MCF 10A (cell line): ENCODE measurements at regions not wholly inside any gene's neighbourhood (a gene's known extent, or its start where the extent isn't known, plus 50 kb on each side); places are given as distances from the start of the nearest gene placed in this dataset.
"Not testable (repeated sequence)": the region's sequence is repeated elsewhere in the genome, so short reads cannot be mapped to it uniquely, and the experiment has no call there.

Experiments
- BruUV-seq: library from RNA; stranded (reverse); fragments of 400-500 nt; replicated peaks from 2 replicates; lab custom pipeline; 2021; lab: Mats Ljungman, UMichigan
- CTCF ChIA-PET: fragments of 300-600 bp; sonication (Branson Sonifier 250); formaldehyde crosslinking; extraction: SDS; loops from one replicate; lab custom pipeline; 2021; ENCODE audit warnings: antibody characterized with exemption, inconsistent platforms; lab: Yijun Ruan, JAX
- POLR2A ChIA-PET: fragments of 300-600, 350-650 bp; sonication (Branson Sonifier 250); formaldehyde crosslinking; extraction: SDS; loops from one replicate; lab custom pipeline; 2020; ENCODE audit warnings: antibody characterized with exemption, inconsistent platforms; lab: Yijun Ruan, JAX
- DNase-seq: peaks from one replicate; pipeline ENCODE4 v3.0.0-alpha.2; 2018; ENCODE audit not compliant: unreplicated experiment
- H3K27ac Mint-ChIP-seq: one replicate; pipeline ENCODE4 v1.8.0; 2022; ENCODE audit warnings: mild to moderate bottlenecking, low read depth, mixed read lengths; ENCODE audit not compliant: unreplicated experiment
- H3K27me3 Mint-ChIP-seq: one replicate; pipeline ENCODE4 v1.8.0; 2022; ENCODE audit warnings: mixed read lengths; ENCODE audit not compliant: insufficient read depth, unreplicated experiment
- H3K36me3 Mint-ChIP-seq: one replicate; pipeline ENCODE4 v1.8.0; 2022; ENCODE audit warnings: mild to moderate bottlenecking, moderate library complexity, mixed read lengths; ENCODE audit not compliant: insufficient read depth, unreplicated experiment
- H3K4me1 Mint-ChIP-seq: one replicate; pipeline ENCODE4 v1.8.0; 2022; ENCODE audit warnings: mixed read lengths; ENCODE audit not compliant: insufficient read depth, unreplicated experiment
- H3K4me3 Mint-ChIP-seq: one replicate; pipeline ENCODE4 v1.8.0; 2022; ENCODE audit warnings: mild to moderate bottlenecking, moderate library complexity, mixed read lengths; ENCODE audit not compliant: unreplicated experiment
- H3K9me3 Mint-ChIP-seq: one replicate; pipeline ENCODE4 v1.8.0; 2022; ENCODE audit warnings: mixed read lengths; ENCODE audit not compliant: unreplicated experiment
- CTCF ChIP-seq: fragments of 200-600 bp; IDR thresholded peaks from one replicate; pipeline ENCODE4 v1.8.0; 2022; ENCODE audit warnings: antibody characterized with exemption, mild to moderate bottlenecking; ENCODE audit not compliant: unreplicated experiment
- intact Hi-C: fragments of 100-400 bp; cut with micrococcal nuclease; formaldehyde crosslinking; loops from 2 replicates; pipeline ENCODE4 v1.14.1; 2022

- no peak for TF ChIP-seq CTCF
- no peaks in the 10 kb centered on the region for H3K9me3 Mint-ChIP-seq
Observed at GRCh38 chr12:42030588-42030987, 114.1 kb downstream of the GXYLT1 start.

GRCh38 chr12:42027546-42027945, 117.1 kb downstream of the GXYLT1 start:
- no peaks in the 10 kb centered on the region for H3K36me3 Mint-ChIP-seq
- BruUV-seq = no TSS peak
- H3K27ac Mint-ChIP-seq = no peak overlapping the region
- intact Hi-C loops = loop anchor here (10.0 kb wide), 2 partner anchors 343 to 663 kb away; no protein-coding TSS in a partner anchor
- TF ChIP-seq CTCF = no peak
- no peak for DNase-seq
- no peaks in the 10 kb centered on the region for H3K27me3 Mint-ChIP-seq
- peaks cover 7% of the 10 kb centered on the region for H3K4me1 Mint-ChIP-seq
- H3K9me3 Mint-ChIP-seq = no peaks in the 10 kb centered on the region
- ChIA-PET CTCF (interaction anchor here (0.5 to 3.0 kb wide), 6 partner anchors 77 to 764 kb away, joined by 3 to 23 read pairs (median 3); no protein-coding TSS in a partner anchor), POLR2A (no interaction called here)
- no peak overlapping the region for H3K4me3 Mint-ChIP-seq

More at GRCh38 chr12:42030588-42030987, 114.1 kb downstream of the GXYLT1 start:
- no peak overlapping the region for H3K4me3 Mint-ChIP-seq
- CTCF ChIA-PET = interaction anchor here (0.6 to 3.0 kb wide), 2 partner anchors 753 to 759 kb away, joined by 4 to 23 read pairs; no protein-coding TSS in a partner anchor
- DNase-seq = no peak
- H3K4me1 Mint-ChIP-seq = no peaks in the 10 kb centered on the region
- H3K27ac Mint-ChIP-seq = no peak overlapping the region
- H3K27me3 Mint-ChIP-seq = no peaks in the 10 kb centered on the region
- intact Hi-C loops = loop anchor here (10.0 kb wide), 1 partner anchor 74 kb away; no protein-coding TSS in a partner anchor
- no TSS peak for BruUV-seq
- POLR2A ChIA-PET = no interaction called here
- H3K36me3 Mint-ChIP-seq = no peaks in the 10 kb centered on the region

- no peaks in the 10 kb centered on the region for H3K9me3 Mint-ChIP-seq
- intact Hi-C loops = loop anchor here (1.0 to 10.0 kb wide), 4 partner anchors 340 to 1077 kb away; no protein-coding TSS in a partner anchor
- no peaks in the 10 kb centered on the region for H3K27me3 Mint-ChIP-seq
- ChIA-PET CTCF (interaction anchor here (0.6 to 7.9 kb wide), 78 partner anchors 8 to 1315 kb away, joined by 3 to 204 read pairs (median 4); no protein-coding TSS in a partner anchor), POLR2A (interaction anchor here (0.7 to 1.3 kb wide), 4 partner anchors 18 to 747 kb away, joined by 3 to 5 read pairs (median 3); no protein-coding TSS in a partner anchor)
- peak overlapping the region; percentile 46 for H3K4me3 Mint-ChIP-seq
- peaks cover 7% of the 10 kb centered on the region for H3K4me1 Mint-ChIP-seq
- DNase-seq = no peak
- no peak overlapping the region for H3K27ac Mint-ChIP-seq
- peaks cover 7% of the 10 kb centered on the region for H3K36me3 Mint-ChIP-seq
- no peak for TF ChIP-seq CTCF
- no TSS peak for BruUV-seq
Observed at GRCh38 chr12:42024495-42024830, 120.2 kb downstream of the GXYLT1 start.

GRCh38 chr12:42023733-42024494, 120.8 kb downstream of the GXYLT1 start:
- CTCF ChIA-PET = interaction anchor here (0.6 to 7.9 kb wide), 91 partner anchors 9 to 1315 kb away, joined by 3 to 204 read pairs (median 4); no protein-coding TSS in a partner anchor
- peak; percentile 74 for DNase-seq
- Mint-ChIP-seq H3K4me1 (peaks cover 7% of the 10 kb centered on the region), H3K27ac (no peak overlapping the region), H3K36me3 (peaks cover 7% of the 10 kb centered on the region), H3K9me3 (no peaks in the 10 kb centered on the region), H3K27me3 (no peaks in the 10 kb centered on the region), H3K4me3 (peak overlapping the region; percentile 46)
- no TSS peak for BruUV-seq
- POLR2A ChIA-PET = interaction anchor here (0.7 to 1.3 kb wide), 4 partner anchors 19 to 747 kb away, joined by 3 to 5 read pairs (median 3); no protein-coding TSS in a partner anchor
- TF ChIP-seq CTCF = peak; percentile 95
- intact Hi-C loops = loop anchor here (1.0 to 10.0 kb wide), 4 partner anchors 339 to 1077 kb away; no protein-coding TSS in a partner anchor

GRCh38 chr12:42021937-42022336, 122.7 kb downstream of the GXYLT1 start:
- H3K4me3 Mint-ChIP-seq, H3K27ac Mint-ChIP-seq, H3K9me3 Mint-ChIP-seq, DNase-seq, BruUV-seq, H3K27me3 Mint-ChIP-seq, POLR2A ChIA-PET, H3K36me3 Mint-ChIP-seq, H3K4me1 Mint-ChIP-seq: not testable (repeated sequence)
- intact Hi-C loops = loop anchor here (5.0 to 10.0 kb wide), 3 partner anchors 337 to 1075 kb away; no protein-coding TSS in a partner anchor
- CTCF ChIA-PET = interaction anchor here (0.6 to 7.9 kb wide), 3 partner anchors 358 to 745 kb away, joined by 3 to 204 read pairs (median 4); no protein-coding TSS in a partner anchor
